PC-3 (cell line): ENCODE measurements at regions not wholly inside any gene's neighbourhood (a gene's known extent, or its start where the extent isn't known, plus 50 kb on each side); places are given as distances from the start of the nearest gene placed in this dataset.

Source experiments
- ATAC-seq: fragments of 200-7000 bp; cut with Tn5 transposase; 2 replicates; pipeline ENCODE4 v1.9.1; 2020; ENCODE audit warnings: mild to moderate bottlenecking, moderate library complexity
- BruUV-seq: library from RNA; stranded (reverse); fragments of 400-500 nt; replicated peaks from 2 replicates; lab custom pipeline; 2021; lab: Mats Ljungman, UMichigan
- CTCF ChIA-PET: fragments of 300-600 bp; sonication (Branson Sonifier 250); formaldehyde crosslinking; loops from one replicate; lab custom pipeline; 2022; ENCODE audit warnings: antibody characterized with exemption; lab: Charles Lee
- POLR2A ChIA-PET: fragments of 300-600 bp; sonication (Branson Sonifier 250); formaldehyde crosslinking; loops from one replicate; lab custom pipeline; 2022; ENCODE audit warnings: antibody characterized with exemption; ENCODE audit not compliant: unreplicated experiment; lab: Charles Lee
- DNase-seq: peaks from one replicate; pipeline ENCODE4 v3.0.0-alpha.2; 2015
- H2AFZ ChIP-seq: fragments of 300-600 bp; sonication (generic); 2 replicates; pipeline ENCODE4 v1.6.0; 2016; ENCODE audit warnings: antibody characterized with exemption, low read length
- H3F3A ChIP-seq: fragments of 300-600 bp; sonication (generic); one replicate; pipeline ENCODE4 v1.6.0; 2017; ENCODE audit warnings: antibody characterized with exemption, low read length, control low read depth, mild to moderate bottlenecking; ENCODE audit not compliant: unreplicated experiment
- H3K27ac ChIP-seq: fragments of 300-600 bp; sonication (generic); 2 replicates; pipeline ENCODE4 v1.5.1; 2016; ENCODE audit warnings: mild to moderate bottlenecking, low read length
- H3K27me3 ChIP-seq: fragments of 300-600 bp; sonication (generic); 2 replicates; pipeline ENCODE4 v1.6.1; 2016; ENCODE audit warnings: low read length, mixed read lengths
- H3K36me3 ChIP-seq: fragments of 300-600 bp; sonication (generic); 2 replicates; pipeline ENCODE4 v1.6.1; 2016; ENCODE audit warnings: low read depth, mixed run types, low read length, mixed read lengths
- H3K4me1 ChIP-seq: fragments of 300-600 bp; sonication (generic); 2 replicates; pipeline ENCODE4 v1.5.1; 2016; ENCODE audit warnings: low read length; ENCODE audit not compliant: insufficient read depth
- H3K4me2 ChIP-seq: fragments of 300-600 bp; sonication (generic); 2 replicates; pipeline ENCODE4 v1.6.0; 2016; ENCODE audit warnings: low read length
- H3K4me3 ChIP-seq: fragments of 300-600 bp; sonication (generic); 2 replicates; pipeline ENCODE4 v1.5.1; 2016; ENCODE audit warnings: mild to moderate bottlenecking, low read length, mixed read lengths
- H3K79me2 ChIP-seq: fragments of 300-600 bp; sonication (generic); 2 replicates; pipeline ENCODE4 v1.6.1; 2017; ENCODE audit warnings: low read length, mixed read lengths
- H3K9ac ChIP-seq: fragments of 300-600 bp; sonication (generic); 2 replicates; pipeline ENCODE4 v1.6.0; 2016; ENCODE audit warnings: mild to moderate bottlenecking, low read length
- H3K9me2 ChIP-seq: fragments of 300-600 bp; sonication (generic); replicated peaks from 2 replicates; pipeline ENCODE4 v1.6.1; 2016; ENCODE audit warnings: mixed run types, low read length, mixed read lengths
- H3K9me3 ChIP-seq: fragments of 300-600 bp; sonication (generic); 2 replicates; pipeline ENCODE4 v1.6.1; 2016; ENCODE audit warnings: low read length, mixed read lengths
- H4K20me1 ChIP-seq: fragments of 300-600 bp; sonication (generic); 2 replicates; pipeline ENCODE4 v1.6.1; 2016; ENCODE audit warnings: low read length, mixed read lengths
- EZH2 ChIP-seq: fragments of 300-600 bp; sonication (generic); IDR thresholded peaks from one replicate; pipeline ENCODE4 v1.6.1; 2017; ENCODE audit warnings: antibody characterized with exemption, mild to moderate bottlenecking, low read length; ENCODE audit not compliant: unreplicated experiment
- EZH2phosphoT487 ChIP-seq: fragments of 300-600 bp; sonication (generic); IDR thresholded peaks from 2 replicates; pipeline ENCODE4 v1.6.1; 2018; ENCODE audit warnings: mild to moderate bottlenecking, antibody characterized with exemption, low read length, borderline replicate concordance
- intact Hi-C: fragments of 100-400 bp; cut with micrococcal nuclease; formaldehyde crosslinking; loops from 2 replicates; pipeline ENCODE4 v1.9.0; 2023
- TF ChIP-seq, protein P1 (sequence below): fragments of 300-600 bp; sonication (generic); conservative IDR thresholded peaks from 2 replicates; pipeline ENCODE4 v1.5.1; 2017; ENCODE audit warnings: antibody characterized with exemption, low read depth, mild to moderate bottlenecking, low read length

DNA sequence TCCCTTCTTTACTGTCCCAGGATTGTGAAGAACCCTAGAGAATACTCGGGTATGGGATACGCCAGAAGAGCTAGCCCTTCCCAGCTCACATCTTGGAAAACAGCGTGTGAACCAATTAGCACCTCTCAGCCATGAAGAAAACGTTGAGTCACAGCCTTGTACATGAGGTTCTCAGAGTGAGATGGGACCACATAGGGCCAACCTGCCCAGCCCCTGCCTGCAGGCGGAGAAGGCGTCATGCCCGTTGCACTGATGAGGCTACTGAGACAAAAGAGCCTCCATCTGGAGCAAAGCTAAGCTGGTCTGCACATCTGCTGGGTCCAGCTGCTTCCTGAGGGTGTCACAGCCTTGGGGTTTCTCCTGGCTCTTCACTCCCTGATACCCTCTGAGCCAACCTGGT, 92.2 kb downstream of the LBH start:
- H3K9me3 ChIP-seq = no peaks in the 10 kb centered on the region
- BruUV-seq = no TSS peak
- no peak overlapping the region for H3K27ac ChIP-seq
- no peaks in the 10 kb centered on the region for H3K79me2 ChIP-seq
- ChIA-PET CTCF (no interaction called here), POLR2A (no interaction called here)
- TF ChIP-seq EZH2 = no peak
- no peak for TF ChIP-seq EZH2phosphoT487
- TF ChIP-seq, protein P1, sequence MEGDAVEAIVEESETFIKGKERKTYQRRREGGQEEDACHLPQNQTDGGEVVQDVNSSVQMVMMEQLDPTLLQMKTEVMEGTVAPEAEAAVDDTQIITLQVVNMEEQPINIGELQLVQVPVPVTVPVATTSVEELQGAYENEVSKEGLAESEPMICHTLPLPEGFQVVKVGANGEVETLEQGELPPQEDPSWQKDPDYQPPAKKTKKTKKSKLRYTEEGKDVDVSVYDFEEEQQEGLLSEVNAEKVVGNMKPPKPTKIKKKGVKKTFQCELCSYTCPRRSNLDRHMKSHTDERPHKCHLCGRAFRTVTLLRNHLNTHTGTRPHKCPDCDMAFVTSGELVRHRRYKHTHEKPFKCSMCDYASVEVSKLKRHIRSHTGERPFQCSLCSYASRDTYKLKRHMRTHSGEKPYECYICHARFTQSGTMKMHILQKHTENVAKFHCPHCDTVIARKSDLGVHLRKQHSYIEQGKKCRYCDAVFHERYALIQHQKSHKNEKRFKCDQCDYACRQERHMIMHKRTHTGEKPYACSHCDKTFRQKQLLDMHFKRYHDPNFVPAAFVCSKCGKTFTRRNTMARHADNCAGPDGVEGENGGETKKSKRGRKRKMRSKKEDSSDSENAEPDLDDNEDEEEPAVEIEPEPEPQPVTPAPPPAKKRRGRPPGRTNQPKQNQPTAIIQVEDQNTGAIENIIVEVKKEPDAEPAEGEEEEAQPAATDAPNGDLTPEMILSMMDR = no peak
- ATAC-seq = no peak
- no peak overlapping the region for H3K4me3 ChIP-seq
- no peaks in the 10 kb centered on the region for H3K36me3 ChIP-seq
- H3K4me2 ChIP-seq = no peak overlapping the region
- no peaks in the 10 kb centered on the region for H3K9me2 ChIP-seq
- H3K27me3 ChIP-seq = 0 out of 2 replicates have a peak, but pooled peaks cover 7% of the 10 kb centered on the region
- no peak for DNase-seq
- H3K4me1 ChIP-seq = no peaks in the 10 kb centered on the region
- no peaks in the 10 kb centered on the region for H4K20me1 ChIP-seq
- intact Hi-C loops = no loop called here
- H3K9ac ChIP-seq = no peak overlapping the region
- no peaks in the 10 kb centered on the region for H3F3A ChIP-seq
- no peak overlapping the region for H2AFZ ChIP-seq

DNA sequence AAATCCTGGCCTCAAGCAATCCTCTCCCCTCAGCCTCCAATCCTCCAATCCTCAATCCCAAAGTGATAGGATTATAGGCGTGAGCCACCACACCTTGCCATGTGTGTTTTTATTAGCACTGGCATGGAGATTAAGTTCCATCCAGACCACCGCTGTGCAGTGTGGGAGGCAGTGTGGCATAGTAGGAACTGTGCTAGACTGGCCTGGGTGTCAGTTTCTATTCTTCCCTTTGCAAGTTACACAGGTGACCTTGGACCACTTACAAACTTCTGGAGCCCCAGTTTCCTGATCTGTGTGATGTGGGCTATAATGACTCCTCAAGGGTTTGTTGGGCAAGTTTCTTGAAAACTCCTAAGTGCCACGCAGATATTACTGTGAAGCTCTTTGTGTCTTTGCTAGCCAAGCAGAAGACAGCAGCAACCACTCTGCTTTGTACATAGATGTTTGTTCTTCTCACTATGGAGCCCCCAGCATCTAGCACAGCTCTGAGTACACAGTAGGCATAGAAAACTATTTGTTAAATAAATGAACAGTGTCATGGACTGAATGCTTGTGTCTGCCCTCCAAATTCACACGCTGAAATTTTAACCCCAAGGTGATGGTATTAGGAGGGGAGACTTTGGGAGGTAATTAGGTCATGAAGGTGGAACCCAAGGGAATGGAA, 93.0 kb downstream of the LBH start:
- H4K20me1 ChIP-seq = no peaks in the 10 kb centered on the region
- TF ChIP-seq EZH2 = no peak
- TF ChIP-seq EZH2phosphoT487 = no peak
- TF ChIP-seq, protein P1 = no peak
- no TSS peak for BruUV-seq
- no peaks in the 10 kb centered on the region for H3K36me3 ChIP-seq
- H3K9me2 ChIP-seq = no peaks in the 10 kb centered on the region
- no peak overlapping the region for H3K9ac ChIP-seq
- intact Hi-C loops = no loop called here
- ChIA-PET CTCF (no interaction called here), POLR2A (no interaction called here)
- no peak for ATAC-seq
- 0 out of 2 replicates have a peak, but pooled peaks cover 7% of the 10 kb centered on the region for H3K27me3 ChIP-seq
- H3K4me2 ChIP-seq = no peak overlapping the region
- no peak for DNase-seq
- no peaks in the 10 kb centered on the region for H3K4me1 ChIP-seq
- no peaks in the 10 kb centered on the region for H3F3A ChIP-seq
- no peaks in the 10 kb centered on the region for H3K79me2 ChIP-seq
- H2AFZ ChIP-seq = no peak overlapping the region
- H3K27ac ChIP-seq = no peak overlapping the region
- H3K4me3 ChIP-seq = no peak overlapping the region
- no peaks in the 10 kb centered on the region for H3K9me3 ChIP-seq

GRCh38 chr2:30325600-30326328, 94.4 kb downstream of the LBH start:
- DNase-seq = no peak
- H3K9me3 ChIP-seq = no peaks in the 10 kb centered on the region
- H3K9me2 ChIP-seq = no peaks in the 10 kb centered on the region
- H3K79me2 ChIP-seq = no peaks in the 10 kb centered on the region
- ATAC-seq = no peak
- TF ChIP-seq EZH2 (no peak), EZH2phosphoT487 (no peak)
- TF ChIP-seq, protein P1 = no peak
- H3K4me3 ChIP-seq = no peak overlapping the region
- no peaks in the 10 kb centered on the region for H3F3A ChIP-seq
- no peaks in the 10 kb centered on the region for H4K20me1 ChIP-seq
- H3K36me3 ChIP-seq = no peaks in the 10 kb centered on the region
- H3K9ac ChIP-seq = no peak overlapping the region
- H3K27ac ChIP-seq = no peak overlapping the region
- no peak overlapping the region for H2AFZ ChIP-seq
- no peaks in the 10 kb centered on the region for H3K4me1 ChIP-seq
- no TSS peak for BruUV-seq
- H3K4me2 ChIP-seq = no peak overlapping the region
- intact Hi-C loops = no loop called here
- ChIA-PET CTCF (no interaction called here), POLR2A (no interaction called here)
- H3K27me3 ChIP-seq = 0 out of 2 replicates have a peak, but pooled peaks cover 7% of the 10 kb centered on the region
